IPS-NIHi7 (cell line): ENCODE measurements at regions not wholly inside any gene's neighbourhood (a gene's known extent, or its start where the extent isn't known, plus 50 kb on each side); places are given as distances from the start of the nearest gene placed in this dataset.

ENCODE experiments used
- DNase-seq: peaks from one replicate; pipeline ENCODE4 v3.0.0; 2012; ENCODE audit warnings: mixed read lengths; ENCODE audit errors: extremely low spot score

DNA sequence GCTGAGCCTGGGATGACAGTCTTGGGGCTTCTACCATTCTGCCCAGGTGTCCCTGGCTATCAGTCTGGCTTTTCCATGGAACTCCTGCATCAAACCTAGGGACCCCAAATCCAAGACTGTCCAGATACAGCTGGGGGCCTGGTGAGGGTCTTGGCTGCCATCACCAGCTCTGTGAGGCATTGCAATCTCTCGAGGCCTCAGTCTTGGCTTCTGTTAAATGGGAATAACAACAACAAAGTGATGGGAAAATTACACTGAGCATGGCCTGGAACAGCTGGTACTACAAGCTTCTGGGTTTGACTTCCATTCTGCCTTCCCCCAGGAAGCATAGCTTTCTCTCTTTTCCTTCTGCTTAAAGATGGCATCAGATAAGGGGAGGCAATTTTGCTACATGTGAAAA, 50.0 kb upstream of the LCTL start:
- no peak for DNase-seq

DNA sequence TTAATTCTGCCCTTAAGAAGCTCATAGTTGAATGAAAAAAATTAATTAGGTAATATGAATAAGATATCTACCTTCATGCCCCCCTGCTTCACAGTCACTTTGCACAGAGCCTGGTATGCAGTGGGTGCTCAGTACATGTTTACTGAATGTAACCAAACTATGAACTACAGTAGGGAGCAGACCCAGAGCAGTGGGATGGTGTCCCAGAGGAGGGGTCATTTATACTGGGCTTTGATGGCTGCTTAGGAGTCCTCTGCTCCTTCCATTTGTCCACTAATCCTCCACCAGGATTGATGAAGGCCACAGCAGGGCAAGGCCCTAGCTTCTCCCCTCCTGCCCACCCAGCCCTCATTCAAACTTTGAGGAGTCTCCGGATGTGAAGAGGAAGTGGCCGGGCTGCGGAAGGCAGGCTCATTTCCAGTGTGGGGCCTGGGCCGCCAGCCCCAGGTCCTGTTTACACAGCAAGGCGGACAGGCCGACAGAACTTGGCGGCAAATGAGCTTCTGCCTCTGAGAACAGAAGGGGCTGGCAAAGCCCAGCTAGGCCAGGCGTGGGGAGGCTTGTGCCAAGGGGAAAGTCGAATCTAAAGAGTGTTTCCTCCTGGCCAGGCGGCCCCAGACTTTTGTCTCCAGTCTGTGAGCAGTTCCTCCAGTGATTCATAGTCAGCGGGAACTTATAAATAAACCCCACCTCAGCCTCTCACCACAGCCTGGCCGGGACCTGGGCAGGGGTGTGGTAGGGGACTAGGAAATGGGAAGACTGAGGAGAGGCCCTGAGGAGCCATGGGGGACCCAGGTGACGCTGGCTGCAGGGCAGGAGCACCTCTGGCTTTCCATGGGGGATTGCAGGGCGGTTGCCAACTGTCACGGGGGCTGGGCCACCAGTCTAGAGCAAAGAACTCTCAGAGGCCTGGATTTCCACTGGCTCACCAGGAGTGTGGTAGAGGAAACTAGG, 51.6 kb upstream of the LCTL start:
- no peak for DNase-seq

DNA sequence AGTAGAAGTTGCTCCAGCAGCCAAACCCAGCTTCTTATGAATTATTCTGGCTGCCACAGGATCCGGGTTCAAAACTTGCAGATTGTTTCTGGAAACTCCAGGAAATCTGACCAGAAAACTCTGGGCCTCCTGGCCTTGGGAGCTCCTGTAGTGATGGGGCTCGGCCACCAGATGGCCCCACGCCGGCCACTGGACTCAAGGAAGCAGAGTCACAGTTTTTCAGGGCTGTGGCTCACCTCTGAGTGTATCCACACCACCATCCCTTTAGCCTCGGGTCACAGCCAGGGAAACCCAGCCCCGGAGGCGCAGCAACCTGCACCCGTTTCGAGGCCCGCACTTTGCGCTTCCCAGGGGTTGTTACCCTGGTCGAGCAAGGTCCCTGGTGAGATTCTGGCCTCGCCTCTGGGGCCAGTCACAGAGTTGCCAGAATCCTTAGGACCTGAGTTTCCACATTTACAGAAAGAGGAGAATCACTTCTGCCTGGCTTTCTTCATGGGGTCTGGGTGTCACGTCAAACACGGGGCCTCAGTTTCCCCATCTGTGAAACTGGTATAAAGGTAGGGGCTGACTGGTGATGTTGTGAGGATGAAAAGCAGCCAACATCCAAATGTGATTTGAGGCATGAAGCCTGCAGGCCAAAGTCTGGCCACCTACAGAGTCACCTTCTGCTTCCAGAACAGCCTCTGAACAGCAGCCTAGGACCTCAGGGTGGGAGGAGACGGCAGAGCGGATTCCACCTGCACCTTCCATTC, 53.5 kb upstream of the LCTL start:
- peak; percentile 83 for DNase-seq

DNA sequence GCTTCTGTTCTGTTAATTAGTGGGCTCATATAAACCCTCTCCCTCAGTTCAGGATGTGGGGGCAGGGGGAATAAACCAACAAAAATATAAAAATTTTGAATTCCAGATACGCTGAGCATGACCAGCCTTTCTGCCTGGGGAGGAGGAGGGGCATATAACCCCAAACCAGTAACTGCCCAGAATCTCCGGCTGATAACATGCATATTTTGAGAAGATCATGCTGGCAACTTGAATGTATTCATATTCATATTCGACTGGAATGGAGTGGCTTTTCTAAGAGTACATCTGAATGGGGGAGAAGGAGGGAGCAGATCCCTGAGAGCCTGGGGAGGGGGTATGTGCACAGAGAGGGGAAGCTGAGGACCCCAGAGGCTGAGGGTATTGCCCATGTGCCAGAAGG, 54.5 kb upstream of the LCTL start:
- DNase-seq = no peak

DNA sequence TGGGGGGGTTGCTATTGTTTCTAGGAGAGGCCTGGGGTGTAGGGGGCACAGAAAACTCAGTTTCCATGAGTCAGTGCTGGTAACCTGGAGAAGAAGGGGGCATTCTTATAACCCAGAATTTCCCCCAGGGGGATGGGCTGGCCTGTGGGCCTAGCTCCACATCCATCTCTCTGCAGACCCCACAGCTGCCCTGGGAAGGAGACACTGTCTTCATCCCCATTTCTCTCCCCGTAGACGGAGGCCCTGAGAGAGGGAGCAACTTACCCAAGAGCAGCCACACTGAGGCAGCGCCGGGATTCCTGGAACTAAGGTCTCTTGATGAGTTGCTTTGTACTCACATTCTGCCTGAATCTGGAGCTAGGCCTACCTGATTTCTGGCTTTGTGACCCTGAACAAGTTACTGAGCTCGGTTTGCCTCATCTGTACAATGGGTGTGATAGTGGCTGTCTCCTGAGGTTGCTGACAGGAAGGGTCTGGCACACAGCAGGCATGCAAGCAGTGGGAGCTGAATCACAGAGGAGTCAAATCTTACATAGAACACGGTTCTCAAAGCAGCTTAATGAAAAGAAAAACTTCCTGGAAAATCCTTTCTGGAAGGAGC, 55.0 kb upstream of the LCTL start:
- DNase-seq = no peak

DNA sequence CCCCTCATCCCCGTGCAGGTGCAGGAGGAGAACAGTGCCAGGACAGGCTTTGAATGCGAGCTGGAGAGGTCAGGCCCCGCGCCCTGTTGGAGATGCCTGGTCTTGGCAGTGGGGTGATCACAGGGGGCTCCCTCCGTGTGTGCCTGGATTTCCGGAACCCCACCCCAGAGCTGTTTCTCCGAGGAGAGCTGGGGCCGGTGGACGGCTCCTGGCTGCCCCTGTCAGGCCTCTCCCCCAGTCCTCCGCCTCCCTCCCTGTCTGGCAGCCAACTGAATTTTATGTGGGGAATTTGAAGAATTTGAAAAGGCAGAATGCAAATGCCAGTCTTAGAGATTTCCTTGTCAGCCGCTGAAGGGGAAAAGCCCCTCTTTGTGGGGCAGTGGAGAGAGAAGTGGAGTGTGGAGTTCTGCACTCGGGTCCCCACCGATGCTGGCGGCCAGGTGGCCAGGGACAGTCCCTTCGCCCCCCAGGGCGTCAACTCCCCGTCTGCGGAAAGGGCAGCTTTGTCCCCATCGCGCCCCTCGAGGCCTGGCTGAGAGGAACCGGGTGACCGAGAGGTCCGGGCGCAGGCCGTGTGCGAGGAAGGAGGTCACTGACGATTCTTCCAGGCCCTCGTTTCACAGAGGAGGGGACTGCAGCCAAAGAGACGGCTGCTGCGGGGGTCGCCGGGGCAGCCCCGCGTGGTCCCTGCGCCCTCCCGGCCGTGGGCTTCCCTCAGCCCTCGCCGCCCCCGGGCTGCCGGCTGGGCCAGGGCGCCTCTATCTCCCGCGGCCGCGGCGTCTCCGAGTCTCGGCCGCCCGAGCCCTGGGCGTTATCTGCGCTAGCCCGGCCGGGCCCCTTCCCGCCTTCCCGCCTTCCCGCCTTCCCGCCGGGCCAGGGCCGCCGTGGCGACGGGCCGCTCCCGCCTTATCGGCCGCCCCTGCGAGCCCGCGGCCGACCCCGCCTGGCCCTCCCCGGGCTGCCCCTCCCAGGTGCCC, 56.0 kb upstream of the LCTL start:
- DNase-seq = peak; percentile 61

DNA sequence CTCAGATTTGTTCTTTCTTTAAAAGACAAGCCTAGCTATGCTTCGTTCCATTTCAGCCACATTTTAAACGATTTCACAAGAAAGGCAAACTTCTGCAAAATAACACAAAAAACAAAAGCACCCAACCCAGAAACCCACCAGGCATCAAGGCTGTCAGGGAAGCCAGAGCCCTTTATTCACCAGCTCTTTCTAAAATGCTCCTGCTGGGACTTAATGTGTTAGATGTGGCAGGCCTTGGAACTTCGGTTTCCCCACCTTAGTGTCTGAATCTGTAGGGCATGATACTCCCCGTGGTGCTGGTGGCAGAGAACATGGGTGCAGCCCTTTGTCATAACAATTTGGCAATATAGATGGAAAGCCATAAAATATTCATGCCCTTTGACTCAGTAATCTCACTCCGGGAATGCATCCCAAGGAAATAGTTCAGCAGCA, 56.8 kb upstream of the LCTL start:
- no peak for DNase-seq

DNA sequence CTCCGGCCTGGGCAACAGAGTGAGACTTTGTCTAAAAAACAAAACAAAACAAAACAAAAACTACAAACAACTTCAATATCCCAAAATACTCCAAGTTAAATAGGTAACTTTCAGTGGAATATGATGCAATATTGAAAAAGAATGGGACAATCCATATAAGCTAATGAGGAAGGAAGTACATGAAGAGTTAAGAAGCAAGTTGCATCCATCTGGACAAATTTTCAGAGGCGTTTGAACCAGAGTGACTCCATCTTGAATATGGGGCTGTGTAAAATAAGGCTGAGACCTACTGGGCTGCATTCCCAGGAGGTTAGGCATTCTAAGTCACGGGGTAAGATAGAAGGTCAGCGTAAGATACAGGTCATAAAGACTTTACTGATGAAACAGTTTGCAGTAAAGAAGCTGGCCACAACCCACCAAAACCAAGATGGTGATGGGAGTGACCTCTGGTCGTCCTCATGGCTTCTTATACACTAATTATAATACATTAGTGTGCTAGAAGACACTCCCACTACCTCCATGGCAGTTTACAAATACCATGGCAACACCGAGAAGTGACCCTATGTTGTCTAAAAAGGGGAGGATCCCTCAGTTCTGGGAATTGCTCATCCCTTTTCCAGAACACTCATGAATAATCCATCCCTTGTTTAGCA, 58.1 kb upstream of the LCTL start:
- DNase-seq = no peak

DNA sequence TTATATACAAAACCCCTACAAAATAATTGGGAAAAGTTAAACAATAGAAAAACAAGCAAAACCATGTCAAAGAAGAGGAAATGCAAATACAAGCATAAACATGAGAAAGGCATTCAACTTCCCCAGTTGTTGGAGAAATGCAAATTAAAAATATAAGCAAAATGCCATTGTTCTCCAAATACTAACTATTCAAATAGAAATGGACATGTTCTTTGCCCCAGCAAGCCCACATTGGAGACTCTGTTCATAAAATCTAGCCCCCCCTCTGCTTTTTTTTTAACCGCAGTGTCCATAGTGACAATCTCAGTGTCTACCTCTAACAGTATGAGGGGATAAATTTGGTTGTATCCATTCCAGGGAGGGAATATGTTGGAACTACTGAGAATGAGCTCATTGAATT, 59.7 kb upstream of the LCTL start:
- DNase-seq = no peak

DNA sequence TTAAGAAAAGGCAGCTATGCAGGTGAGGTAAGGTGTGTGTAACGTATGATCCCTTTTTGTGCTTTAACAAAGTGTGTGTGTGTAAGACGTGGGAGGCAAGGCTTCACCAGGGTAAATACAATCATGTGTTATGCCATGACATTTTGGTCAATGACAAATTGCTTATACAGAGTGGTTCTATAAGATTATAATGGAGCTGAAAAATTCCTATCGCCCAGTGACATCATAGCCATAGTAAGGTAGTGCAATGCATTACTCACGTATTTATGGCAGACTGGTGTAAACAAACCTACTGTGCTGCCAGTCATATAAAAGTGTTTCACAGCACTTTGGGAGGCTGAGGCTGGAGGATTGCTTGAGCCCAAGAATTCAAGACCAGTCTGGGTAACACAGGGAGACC, 60.2 kb upstream of the LCTL start:
- no peak for DNase-seq

DNA sequence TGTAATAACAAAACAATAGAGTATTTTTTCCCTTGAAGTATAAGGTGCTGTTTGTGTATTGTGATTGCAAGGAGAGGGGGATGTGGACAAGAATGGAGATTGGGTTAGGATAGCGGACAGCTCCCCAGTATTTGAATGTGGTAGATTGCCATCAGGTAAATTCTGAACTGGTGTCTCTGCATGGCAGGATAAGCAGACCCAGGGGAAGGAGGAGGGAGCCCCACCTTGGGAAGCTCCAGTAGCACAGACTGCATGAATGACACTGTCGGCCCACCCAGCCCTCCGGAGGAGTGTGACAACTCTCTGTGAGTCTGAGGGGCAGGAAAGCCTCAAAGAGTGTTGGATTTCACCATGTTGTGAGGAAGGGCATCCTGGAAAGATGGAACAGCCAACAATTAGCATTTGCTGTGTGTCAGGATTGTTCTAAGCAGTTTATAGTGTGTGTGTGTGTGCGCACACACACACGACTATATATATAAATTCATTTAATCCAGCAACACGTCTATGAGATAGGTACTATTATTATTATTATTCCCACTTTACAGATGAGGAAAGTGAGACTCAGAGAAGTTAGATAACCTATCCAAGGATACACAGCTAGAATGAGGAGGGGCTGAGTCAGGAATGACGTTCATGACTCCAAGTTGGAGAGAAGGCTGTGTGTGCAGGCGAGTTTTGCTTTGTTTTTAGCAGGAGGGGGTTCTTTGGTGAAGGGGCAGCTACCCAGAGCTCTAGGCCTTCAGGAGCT, 63.4 kb upstream of the LCTL start:
- DNase-seq = no peak

DNA sequence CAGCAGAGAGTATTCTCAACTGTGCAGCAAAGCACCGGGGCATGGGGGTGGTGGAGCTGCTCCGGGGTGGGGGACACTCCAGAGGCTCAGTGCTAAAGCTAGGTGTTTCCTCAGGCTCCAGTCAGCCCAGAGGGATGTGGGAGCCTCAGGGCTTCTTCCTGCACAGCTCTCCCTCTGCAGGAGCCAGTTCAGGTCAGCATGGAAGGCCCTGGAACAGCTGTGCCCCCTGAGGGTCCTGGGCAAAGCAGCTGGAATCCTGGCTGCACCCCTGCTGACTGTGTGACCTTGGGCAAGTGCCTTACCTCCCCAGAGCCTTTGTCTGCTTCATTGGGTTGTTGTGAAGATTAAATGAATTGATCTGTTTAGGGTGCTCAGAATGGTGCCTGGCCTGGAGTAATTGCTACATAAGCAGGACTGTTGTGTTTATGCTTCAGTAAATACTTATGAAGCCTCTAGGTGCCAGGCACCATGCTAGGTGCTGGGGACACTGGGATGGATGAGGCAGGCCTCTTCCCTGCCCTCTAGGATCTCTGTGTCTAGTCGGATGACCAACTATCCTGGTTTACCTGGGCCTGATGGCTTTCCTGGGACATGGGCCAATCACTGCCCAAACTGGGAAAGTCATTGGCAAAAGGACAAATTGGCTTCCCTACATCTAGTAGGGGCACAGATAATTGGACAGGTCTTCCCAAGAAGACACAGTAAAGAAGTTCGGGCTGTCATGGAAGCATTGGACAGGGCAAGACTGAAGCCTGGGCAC, 64.2 kb upstream of the LCTL start:
- no peak for DNase-seq

DNA sequence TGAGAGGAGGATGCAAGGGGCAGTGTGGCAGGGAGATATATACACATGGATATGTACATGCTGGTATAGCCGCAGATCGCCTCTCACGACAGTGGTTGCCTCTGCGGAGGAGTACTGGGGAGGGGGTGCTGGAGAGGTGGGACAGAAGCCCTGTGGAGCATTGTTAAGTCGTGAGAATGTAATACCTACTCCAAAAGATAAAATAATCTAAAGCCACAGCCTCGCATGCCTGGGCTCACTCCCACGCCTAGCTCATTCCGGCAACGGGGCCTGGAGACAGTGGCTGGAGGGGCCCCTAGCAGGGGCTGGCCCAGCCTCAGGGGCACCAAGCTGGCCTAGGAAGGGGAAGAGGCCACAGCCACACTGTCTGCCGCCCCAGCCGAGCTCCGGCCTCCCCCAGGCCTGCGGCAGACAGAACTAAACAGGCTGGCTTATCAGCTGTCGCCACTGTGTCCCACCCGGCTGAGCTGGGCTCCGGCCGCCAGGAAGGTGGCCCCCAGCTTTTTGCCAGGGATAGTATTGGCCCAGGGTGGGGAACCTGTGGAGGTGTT, 65.1 kb upstream of the LCTL start:
- no peak for DNase-seq

DNA sequence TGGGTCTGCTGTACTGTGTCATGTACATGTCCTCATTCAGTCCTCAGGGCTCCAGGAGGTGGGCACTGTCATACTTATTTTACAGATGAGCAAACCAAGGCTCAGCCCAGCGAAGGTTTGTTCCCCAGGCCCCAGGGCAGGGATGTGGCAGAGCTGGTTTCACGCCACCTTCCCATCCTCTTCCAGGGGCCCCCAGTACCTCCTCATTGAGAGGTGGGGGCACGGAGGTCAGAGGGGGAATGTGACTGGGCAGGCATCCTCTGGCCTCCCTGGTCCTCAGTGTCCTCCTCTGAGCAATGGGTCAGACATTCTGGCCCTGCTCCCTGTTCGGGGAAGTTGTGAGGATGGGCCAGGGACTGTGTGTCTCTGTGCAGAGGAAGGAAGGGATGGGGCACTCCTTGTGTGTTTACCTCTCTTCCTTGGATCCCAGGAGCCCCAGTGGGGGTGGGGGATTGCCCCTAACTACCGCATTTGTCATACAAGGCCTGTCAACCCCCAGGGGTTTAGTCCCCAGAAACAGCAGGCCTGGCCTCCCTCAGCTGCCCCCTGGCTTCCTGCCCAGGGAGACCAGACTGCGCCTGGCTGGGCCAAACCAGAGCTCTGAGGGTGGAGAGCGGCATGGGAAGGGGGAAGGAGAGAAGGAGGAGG, 65.9 kb upstream of the LCTL start:
- no peak for DNase-seq

DNA sequence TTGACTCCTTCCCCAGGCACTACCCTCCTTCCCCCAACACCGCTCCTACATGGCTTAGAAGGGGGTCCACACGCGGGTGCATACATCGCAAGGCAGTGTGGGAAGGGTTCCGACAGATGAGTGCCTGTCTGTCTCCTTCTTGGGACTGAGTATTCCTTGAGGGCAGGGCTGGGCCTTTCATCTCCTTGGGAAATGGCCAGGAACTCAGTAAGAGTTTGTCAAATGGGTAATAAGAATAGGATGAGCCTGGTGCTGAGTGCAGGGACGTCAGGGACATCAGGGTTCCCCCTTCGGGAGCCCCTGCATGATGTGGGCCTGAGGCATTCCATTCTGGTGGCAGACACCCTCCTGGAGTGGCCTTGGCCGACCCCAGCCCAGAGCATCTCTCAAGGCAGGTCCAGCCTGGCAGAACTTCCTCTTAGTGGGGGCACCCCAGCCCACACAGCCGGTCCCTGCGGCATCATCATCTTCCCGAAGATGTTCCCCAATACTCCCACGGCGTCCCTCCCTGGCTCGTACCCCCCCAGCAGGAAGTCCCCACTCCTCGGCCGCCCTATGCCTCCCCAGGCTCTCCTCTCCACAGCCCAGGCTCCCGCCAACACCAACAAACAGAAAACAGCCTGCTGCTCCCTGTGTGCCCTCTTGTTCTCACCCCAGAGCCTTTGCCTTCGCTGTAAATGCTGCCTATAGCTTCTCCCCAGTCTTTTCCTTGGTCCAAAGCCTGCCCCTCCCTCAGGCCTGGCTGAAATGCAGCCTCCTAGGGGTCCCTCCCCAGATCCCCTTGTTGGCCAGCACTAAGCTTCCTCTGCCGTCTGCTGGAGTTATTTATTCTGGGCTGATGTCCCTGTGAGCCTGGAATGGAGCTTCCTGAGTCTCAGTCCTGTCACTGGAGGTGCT, 67.5 kb upstream of the LCTL start:
- no peak for DNase-seq

DNA sequence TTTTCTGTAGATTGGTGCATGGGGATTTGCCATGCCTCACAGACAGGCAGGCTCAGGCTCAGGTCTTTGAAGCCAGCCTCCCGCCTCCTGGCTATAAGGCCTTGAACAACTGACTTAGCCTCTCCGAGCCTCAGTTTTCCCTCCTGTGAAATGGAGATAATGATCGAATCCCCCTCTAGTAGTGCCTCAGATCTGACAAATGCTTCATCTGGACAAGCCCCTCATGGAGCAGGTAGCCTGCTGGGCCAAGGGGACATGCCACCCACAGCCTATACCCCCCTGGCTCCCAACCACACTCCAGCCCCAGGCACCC, 68.1 kb upstream of the LCTL start:
- DNase-seq = no peak

DNA sequence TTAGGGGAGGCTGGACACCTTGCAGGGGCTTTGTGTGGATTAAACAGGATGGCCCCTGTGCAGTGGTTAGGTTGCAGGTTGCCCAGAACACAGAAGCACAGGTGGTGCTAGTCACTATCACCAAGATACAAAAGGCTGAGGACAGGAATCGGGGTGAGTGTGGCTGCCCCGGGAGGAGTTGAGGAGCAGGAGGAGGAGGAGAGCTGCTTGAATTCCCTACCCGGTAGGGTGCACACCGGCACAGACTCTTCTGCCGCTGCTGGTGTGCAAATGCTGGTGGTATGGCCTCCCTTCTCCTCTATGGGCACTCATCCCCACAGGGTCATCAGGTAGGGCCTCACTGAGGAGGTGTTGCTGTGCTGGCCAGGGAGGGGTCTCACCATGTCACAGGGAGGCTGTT, 67.5 kb upstream of the SMAD6 start:
- DNase-seq = no peak

DNA sequence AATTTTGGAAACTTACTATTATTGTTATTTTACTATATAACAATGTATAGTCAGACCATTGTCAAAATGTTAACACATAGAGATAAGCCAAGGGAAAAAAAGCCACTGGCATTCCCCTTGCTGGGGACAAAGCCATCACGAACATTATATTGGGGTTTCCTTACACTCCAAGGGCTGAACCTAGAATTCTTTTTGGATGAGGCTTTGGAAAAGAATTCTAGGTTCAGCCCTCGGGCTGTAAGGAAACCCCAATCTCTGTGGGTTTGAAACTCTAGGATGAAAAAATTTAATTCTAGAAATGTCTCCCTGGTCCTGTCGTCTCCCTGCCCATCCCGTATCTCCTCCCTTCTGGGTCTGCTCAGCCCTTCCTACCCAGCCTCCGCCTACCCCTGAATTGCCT, 67.0 kb upstream of the SMAD6 start:
- no peak for DNase-seq
